NAMALWA (cell line): ENCODE measurements at regions not wholly inside any gene's neighbourhood (a gene's known extent, or its start where the extent isn't known, plus 50 kb on each side); places are given as distances from the start of the nearest gene placed in this dataset.

ENCODE experiments used
- DNase-seq: peaks from one replicate; pipeline ENCODE4 v3.0.0-alpha.2; 2015; ENCODE audit warnings: low spot score

GRCh38 chr2:157184161-157184895 is 73.2 kb upstream of the GALNT5 start:
- no peak for DNase-seq

GRCh38 chr2:157185476-157186227 is 71.9 kb upstream of the GALNT5 start:
- DNase-seq: no peak

DNA sequence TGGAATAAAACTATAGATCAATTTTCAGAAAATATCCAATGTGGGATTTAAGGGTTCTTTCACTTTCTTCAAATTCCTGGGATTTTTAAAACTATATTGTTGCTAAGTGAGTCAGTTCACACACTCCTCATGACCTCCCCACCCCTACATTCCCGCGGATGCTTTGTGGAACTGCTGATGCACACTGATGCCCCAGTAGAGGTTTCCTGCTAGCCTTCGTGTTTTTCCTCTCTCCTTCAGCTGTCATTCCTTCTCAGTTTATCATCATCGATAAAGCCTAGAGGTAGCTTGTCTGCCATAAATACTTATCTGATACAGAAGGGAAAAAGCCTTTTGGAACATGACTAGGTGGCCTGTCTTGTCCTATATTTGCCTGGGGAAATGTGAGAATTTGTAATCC is 67.4 kb upstream of the GALNT5 start:
- no peak for DNase-seq

- DNase-seq: no peak
These were observed 66.3 kb upstream of the GALNT5 start for GRCh38 chr2:157191186-157191585.

GRCh38 chr2:157192445-157193423 is 64.8 kb upstream of the GALNT5 start:
- DNase-seq: no peak

DNA sequence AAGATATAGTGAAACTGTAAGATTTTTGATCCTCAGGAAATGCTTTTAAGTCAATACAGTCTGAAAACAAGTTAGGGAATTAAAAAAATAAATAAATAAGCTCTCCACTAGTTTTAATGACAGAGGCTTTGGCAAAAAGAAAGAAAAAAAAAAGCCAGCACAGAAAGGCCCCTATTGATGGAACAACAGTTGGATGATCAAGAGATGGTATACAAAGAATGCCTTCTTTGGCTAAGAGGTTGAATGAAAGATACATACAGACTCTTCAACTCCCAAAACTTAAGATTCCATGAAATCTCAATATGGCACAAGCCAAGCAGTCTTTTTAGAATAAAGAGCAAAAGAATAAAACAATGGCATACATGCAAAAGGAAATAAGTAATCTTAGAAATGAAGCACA is 64.0 kb upstream of the GALNT5 start:
- no peak for DNase-seq

GRCh38 chr2:157194097-157194688 is 63.3 kb upstream of the GALNT5 start:
- DNase-seq: peak; percentile 71

- DNase-seq: no peak
These were observed 62.7 kb upstream of the GALNT5 start for GRCh38 chr2:157194844-157195243.

GRCh38 chr2:157196956-157197355 is 60.5 kb upstream of the GALNT5 start:
- no peak for DNase-seq

DNA sequence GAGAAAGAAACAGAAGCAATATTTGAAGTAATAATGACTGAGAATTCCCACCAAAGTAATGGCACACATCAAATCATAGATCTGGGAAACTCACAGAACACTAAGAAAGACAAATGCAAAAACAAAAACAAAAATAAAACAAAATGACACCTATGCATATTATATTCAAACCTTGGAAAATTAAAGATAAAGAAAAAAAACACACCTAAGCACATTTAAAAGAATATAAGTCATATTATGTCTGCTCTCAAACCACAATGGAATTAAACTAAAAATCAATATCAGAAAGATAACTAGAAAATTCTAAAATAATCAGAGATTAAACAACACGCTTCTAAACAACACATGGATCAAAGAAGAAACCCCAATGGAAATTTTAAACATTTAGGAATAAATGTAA is 59.7 kb upstream of the GALNT5 start:
- DNase-seq: no peak

DNA sequence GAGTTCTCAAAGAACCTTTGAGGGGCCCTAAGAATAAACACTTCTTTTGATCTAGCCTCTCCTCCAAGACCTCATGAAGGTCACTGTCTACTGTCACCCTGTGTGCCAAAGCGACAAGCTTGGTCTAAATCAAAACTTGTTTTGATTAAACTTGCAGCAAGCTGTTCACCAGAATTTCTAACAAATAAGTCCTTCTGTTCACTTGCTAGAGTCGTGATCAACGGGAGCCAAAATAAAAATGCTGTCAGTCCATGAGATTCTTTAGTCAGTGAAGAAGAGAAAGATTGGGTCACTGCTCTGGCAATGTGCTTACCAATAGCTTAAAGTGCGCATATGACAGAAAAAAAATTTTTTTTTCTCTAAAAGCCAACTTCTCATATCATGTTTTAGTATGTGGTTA is 53.9 kb upstream of the GALNT5 start:
- no peak for DNase-seq

GRCh38 chr2:157204401-157204800 is 53.1 kb upstream of the GALNT5 start:
- DNase-seq: no peak

- no peak for DNase-seq
These were observed 50.6 kb upstream of the GALNT5 start for GRCh38 chr2:157206916-157207315.
